HG02970 (cell line): ENCODE measurements at regions not wholly inside any gene's neighbourhood (a gene's known extent, or its start where the extent isn't known, plus 50 kb on each side); places are given as distances from the start of the nearest gene placed in this dataset.

Experiments used
- ATAC-seq: cut with Tn5 transposase; IDR thresholded peaks from one replicate; pipeline ENCODE4 v1.9.1; 2021; ENCODE audit warnings: mild to moderate bottlenecking, moderate library complexity, moderate number of reproducible peaks; ENCODE audit not compliant: unreplicated experiment, low FRiP score

DNA sequence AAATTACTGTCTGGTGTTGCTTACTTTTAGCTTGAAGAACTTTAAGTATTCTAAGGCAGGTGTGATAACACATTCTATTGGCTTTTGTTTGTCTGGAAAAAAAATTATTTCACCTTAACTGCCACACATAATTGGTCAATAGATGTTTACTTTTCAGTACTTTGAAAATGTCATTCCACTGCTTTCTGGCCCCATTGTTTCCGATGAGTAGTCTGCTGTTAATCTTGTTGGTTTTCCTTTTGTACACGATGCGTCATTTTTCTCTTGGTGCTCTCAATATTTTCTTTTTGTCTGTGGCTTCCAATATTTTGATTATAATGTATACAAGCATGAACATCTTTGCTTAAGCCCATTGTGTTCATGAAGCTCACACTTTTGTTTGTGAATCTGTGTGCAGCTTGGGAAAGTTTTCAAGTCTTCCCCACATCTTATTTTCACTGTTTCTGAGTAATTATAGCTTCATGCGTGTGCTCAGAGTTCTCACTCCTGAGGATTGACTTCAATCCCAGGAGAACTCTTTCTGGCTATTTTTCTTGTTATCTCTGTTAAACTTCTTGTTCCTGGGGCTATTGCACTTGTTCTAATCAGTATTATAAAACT is 664.7 kb downstream of the IGSF11 start:
- ATAC-seq = no peak

DNA sequence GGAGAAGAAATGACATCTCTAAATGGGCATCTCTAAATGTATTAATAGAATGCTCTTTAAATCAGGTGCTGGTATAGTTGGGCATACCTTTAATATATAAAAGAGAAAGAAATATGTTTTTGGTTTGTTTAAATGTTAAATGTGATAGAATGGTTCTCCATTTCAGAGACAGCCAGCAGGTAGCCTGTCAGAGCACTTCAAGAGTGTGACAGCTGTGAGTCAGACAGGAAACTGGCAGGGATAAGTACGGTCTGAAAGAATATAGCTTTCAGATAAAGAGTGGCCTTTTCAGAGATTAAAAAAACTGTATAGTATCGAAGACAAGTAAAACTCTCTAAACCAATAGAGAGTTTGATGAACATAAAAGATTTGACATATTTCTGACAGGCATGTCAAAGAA is 654.1 kb downstream of the IGSF11 start:
- ATAC-seq = no peak

DNA sequence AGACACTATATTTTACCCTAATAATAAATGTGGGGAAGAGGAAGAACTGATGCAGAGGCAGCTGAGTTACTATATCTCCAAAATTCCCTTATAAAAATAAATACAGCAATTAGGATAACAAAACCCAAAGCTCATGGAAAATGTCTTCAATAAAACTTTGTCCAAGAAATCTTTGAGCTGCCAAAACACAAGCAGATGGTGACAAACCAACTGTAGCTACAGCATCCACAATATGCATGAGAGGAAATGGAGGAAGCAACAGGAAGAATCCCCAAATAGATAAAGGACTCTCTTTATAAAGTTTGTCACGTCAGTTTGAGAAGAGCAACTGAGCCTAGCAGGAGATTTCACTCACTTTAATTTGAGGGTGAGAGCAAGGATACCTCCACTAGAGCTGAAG is 638.2 kb downstream of the IGSF11 start:
- ATAC-seq = no peak

DNA sequence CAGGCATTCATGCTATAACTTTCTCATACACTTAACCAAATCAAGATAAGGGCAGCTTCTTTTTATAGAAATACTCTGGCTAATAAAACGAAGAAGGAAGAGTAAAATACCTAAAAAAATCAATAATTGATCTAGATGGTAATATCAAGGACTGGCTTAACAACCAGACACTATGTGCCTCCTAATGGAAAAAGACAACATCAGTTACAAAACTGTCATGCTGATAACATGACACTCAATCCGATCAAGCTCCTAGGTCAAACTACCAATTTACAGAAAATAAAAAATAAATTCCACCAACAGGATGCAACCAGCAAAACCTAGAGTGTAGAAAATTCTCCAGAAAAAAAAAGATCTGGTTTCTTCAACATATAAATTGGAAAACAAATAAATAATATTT is 634.6 kb downstream of the IGSF11 start:
- ATAC-seq = no peak

DNA sequence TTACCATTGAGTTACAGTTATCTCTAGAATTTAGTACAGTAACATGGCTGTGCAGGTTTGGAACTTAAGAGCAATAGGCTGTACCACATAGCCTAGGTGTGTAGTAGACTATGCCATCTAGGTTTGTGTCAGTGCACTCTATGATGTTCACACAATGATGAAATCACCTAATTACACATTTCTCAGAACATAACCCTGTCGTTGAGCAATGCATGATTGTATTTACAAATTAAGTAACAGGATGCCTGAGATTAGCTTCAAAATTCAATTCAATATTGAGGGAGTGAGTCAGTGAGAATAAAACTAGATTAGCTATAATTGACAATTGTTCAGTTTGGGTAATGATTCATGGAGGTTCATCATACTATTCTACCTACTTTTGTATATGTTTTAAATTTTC is 633.8 kb downstream of the IGSF11 start:
- no peak for ATAC-seq

DNA sequence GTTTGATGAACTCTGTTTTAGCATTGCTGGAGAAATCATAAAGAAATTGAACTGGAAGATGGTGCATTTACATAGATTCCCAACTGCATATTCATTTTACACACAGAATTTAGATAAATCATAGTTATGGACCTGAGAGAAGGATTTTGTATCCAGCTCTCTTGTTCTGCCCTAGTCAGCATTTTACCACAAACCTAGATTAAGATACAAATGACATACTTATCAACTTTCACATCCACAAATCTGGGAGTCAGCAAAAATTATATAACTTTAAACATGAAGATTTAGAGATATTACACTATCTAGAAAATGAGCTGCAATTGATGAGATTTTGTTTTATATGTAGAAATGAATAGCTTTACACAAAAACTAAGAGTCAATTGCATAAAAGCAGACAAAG is 632.8 kb downstream of the IGSF11 start:
- ATAC-seq = no peak

DNA sequence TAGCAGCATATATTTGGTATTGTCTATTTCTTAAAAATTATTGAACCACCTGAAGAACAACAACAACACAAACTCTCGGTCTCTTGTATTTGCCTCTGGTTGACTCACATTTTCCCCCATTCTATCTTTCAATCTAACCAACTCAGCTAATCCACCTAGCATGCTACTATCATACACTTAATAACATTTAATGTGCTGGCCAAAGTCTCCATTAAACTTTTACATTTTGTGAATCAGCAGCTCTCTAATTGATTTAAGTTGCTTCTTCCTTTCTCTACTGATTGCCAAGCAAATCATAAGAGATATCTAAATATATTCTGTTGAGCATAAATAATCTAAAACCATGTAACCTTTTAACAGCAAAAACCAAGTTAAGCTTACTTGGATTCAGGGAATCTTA is 631.7 kb downstream of the IGSF11 start:
- no peak for ATAC-seq

- ATAC-seq = no peak
Measured at GRCh38 chr3:118406562-118406961, 628.1 kb downstream of the IGSF11 start.

DNA sequence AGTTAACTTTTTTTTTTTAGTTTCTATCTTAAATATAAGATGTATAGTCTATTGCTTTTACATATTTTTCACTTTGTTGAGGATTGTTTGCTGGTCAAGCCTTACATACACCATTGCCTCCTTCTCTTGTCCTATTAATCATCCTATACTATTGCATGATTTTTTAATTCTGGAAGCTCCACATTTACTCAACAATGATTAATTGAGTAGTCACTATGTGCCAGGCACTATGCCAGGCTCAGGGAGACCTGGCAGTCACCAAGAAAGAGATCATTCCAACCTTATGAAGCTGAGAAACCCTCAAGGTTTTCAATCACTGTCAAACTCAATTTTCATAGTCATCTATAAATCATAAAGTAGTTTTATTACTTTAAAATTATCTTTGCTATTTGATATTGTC is 626.2 kb downstream of the IGSF11 start:
- ATAC-seq = no peak

DNA sequence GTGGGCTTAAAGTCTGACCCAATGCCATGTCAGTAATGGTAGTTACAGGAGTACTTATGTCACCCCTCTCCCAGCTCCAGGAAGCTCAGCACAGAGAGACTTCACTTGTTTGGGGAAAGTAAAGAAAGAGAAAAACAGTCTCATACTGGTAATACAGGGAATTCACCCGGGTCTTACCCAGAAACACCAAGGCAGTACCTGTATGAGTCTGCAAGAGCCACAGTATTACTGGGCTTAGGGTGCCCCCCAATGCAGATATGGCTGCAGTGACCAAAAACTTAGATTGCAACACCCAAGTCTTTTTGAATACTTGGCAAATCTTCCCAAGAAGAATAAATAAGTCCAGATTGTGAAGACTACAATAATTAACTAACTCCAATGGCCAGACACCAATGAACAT is 622.1 kb downstream of the IGSF11 start:
- ATAC-seq = peak; percentile 67

- no peak for ATAC-seq
Measured at GRCh38 chr3:118425272-118425837, 609.3 kb downstream of the IGSF11 start.

DNA sequence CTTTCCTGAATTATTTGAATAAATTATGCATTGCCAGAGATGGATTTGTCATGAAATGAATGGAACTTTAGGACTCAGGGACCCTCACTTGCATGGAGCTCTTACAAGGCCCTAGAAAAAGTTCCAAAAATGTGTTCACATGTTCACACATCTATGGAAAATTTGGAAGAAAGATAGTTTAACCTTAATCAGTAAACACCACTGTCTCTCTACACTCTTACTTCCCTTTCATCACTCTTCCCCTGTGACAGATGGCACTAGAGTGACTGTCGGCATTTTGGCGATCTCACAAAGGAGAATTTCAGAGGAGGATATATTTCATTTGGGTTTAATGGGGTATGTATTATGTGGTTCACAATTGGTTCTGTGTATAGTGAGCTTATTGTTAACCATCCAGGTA is 600.8 kb downstream of the IGSF11 start:
- no peak for ATAC-seq

DNA sequence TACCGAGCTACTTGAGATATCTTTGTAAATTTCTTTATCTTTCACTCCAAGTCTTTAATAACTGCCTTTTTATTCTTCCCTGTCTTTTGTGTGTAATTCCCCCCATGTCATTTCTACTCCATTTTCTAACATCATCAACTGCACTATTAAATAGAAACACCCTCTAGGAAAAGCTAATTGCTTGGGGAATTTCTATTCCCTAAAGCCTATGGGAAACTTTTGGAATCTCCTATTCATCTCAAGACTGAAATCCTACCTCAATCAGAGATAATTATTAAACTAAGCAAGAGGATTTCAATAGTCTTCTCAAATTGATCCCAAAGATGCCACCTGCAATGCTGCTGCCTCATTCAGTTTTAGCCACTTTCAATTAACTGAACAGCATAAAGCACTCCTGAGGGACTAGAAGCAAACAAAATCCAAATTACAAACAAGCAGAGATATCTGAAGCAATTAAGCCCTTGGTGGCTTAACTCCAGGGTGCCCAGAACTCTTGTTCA is 598.7 kb downstream of the IGSF11 start:
- ATAC-seq = no peak

DNA sequence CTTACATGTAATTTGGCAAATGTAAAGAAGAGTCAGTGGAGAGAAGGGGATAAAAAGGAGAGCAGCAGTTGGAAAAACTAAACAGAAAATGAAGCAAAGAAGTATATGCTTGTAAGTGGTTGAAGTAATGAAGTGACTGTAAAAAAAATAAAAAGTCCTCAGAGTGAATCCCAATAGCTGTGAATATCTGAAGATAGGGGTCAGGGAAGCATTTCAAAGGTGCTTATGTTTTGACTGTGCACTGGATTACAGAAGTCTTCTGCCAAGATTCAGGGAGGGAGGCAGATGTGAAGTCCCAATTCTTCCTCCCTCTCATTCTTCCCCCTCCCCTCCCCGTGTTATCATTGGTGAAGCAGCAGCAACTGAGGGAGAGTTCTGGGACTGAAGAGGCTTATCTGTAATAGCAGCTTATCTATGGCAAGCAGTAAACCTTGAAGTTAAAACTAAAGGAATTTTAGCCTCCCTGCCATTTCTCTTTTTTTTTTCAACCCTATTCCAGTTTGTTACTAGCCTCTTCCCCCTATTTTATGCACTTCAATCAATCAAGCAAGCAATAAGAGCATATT is 597.9 kb downstream of the IGSF11 start:
- ATAC-seq = no peak

DNA sequence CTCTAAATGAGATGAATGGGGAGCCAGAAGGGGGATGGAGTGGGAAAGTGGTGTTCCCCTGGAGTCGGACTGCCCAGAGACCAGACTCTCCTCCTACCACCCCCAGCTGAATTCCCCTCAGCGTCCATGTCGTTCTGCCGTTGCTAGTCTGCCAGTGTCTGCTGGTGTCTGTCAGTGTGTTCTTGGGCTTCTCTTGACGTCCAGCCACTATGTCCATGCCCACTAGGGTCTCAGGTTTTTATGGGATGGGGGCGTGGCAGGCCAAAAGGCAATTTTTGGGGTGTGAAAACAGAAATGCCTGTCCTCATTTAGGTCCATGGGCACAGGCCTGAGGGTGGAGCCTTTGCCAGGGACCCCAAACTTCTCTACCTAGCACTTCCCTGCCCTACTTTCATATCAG is 589.6 kb downstream of the IGSF11 start:
- ATAC-seq = no peak

DNA sequence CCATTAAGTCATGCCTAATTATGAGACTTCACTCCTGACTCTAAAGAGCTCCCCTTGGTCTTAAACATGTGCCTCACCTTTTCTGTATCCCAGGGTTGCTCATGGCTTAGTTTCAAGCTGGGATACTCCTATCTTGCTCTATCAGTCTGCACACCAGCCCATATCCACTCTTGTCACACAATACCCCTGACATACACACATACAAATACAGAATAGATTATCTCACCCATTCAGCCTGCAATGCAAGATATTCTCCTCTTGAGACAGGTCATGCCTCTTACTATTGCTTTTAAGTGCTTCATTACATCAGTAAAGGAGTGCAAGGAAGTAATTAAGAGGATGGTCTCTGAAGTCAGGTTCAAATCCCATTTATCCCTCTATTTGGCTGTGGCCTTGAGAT is 587.3 kb downstream of the IGSF11 start:
- ATAC-seq = no peak

GRCh38 chr3:118466795-118467330 is 567.8 kb downstream of the IGSF11 start:
- no peak for ATAC-seq

DNA sequence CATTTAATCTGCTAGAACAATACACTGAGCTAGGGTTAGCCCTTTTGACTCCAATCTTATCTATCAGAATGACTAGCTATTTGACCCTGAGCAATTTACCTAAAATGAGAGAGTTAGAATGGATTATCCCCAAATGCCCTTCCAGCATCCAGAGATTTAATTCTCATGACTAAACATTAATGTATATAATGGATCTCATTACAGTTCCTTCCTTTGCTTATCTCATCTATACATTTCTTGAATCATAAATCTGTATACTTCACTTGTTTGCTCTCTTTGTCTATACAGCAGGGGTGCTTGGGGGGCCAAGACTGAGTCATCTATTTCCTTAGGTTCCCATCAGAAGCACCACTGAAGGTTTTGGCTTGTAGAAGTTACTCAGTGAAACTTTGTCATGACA is 565.8 kb downstream of the IGSF11 start:
- ATAC-seq = no peak

DNA sequence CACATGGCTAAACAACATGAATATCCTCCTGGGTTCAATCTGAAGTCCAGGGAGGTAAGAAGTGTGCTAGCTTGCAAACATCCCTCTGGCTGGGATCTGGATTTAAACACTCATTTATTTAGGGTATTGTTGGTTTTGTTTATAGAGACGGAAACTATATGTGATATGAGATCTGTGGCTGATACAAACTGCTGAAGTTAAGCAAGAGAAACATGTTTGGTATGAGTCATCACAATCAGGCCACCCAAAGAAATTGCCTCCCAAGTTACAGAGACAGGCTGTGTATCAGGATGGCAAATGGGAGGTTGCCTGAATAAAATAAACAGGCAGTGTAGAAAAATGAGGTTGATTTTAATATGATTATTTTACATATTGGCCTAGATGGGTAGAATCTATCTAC is 562.1 kb downstream of the IGSF11 start:
- ATAC-seq = no peak

DNA sequence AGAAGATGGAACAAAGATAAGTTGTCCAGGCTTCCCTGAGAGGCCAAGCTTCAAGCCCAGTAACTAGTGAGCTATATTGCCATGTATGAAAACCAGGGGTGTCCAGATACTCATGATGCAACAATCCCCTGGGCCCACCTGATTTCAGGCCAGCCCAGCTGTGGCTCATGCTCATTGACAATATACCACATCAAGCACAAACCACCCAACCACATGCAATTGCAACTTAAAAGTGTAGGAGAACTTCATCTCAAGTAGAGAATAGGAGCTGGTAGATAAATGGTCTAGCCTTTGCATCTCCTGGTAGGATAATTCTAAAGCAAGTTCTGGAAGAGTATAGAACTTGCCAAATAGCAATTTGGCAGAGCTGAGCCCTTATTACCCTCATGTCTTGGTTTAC is 561.3 kb downstream of the IGSF11 start:
- no peak for ATAC-seq

DNA sequence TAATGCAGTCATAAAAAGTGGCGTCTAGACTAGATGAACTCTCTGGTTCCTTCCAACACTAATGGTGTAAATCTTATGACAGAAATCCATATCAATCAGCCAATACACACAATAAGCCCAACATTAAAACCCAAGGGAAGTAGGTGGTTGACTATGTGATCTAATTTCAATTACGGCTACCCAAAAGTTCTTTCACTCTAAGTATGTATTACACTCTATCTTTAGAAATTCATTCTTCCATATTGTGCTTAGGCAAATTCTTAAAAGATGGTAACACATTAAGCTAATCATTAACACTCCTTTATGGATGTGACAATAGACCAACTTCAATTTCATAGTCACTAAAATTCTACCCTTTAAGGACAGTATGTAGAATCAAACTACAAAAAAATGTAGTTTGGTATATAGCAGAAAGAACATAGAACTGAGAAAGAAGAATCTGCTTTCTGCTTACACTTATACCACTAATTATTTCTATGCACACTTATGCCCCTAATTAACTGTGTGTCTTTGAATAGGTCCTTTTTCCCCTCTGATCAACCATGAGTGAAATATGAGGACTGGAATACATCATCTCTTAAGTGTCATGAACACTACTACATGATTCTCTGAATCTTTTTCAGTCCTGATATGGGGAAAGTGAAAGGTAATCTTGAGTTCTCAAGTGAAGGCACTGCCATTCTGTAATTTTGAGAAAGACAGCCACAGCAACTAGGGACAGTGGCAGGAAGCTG is 557.6 kb downstream of the IGSF11 start:
- ATAC-seq = no peak
